K562 (cell line): ENCODE measurements at regions not wholly inside any gene's neighbourhood (a gene's known extent, or its start where the extent isn't known, plus 50 kb on each side); places are given as distances from the start of the nearest gene placed in this dataset.

ENCODE experiments used
- ATAC-seq: fragments of 200-7000 bp; cut with Tn5 transposase; 3 replicates; pipeline ENCODE4 v1.9.1; 2020; ENCODE audit warnings: moderate library complexity
- BruUV-seq: library from RNA; stranded (reverse); fragments of 400-500 nt; replicated peaks from 2 replicates; lab custom pipeline; 2021; lab: Mats Ljungman, UMichigan
- CTCF ChIA-PET: fragments of 300-600 bp; formaldehyde crosslinking; extraction: SDS; loops from one replicate; lab custom pipeline; 2021; ENCODE audit warnings: low intra/inter-chr PET ratio; lab: Yijun Ruan, JAX
- POLR2A ChIA-PET: fragments of 300-600, 350-650 bp; sonication (Branson Sonifier 250); formaldehyde crosslinking; extraction: SDS; loops from one replicate; lab custom pipeline; 2021; ENCODE audit warnings: antibody characterized with exemption, inconsistent platforms; lab: Yijun Ruan, JAX
- DNase-seq, 4 experiments: peaks; one replicate each; pipeline versions ENCODE4 v3.0.0 to v3.0.0-alpha.2; 2011 to 2018; ENCODE audit warnings: low spot score in 3 of 4, mixed read lengths in 3 of 4; ENCODE audit errors: extremely low read depth in 1 of 4
- FAIRE-seq: peaks from 2 replicates; lab custom pipeline; 2011; peaks lifted over from hg19 to GRCh38; lab: Jason Lieb, UNC
- H2AFZ ChIP-seq: 2 replicates; pipeline ENCODE4 v1.6.0; 2011; ENCODE audit warnings: low read depth, low read length, control low read depth, inconsistent platforms
- H3K27ac ChIP-seq: fragments of 200-600 bp; 3 replicates; pipeline ENCODE4 v1.8.0; 2011; ENCODE audit warnings: low read depth, mild to moderate bottlenecking, control low read depth, inconsistent platforms, low read length, moderate library complexity, mixed read lengths; ENCODE audit errors: extremely low read depth
- H3K27me3 ChIP-seq, 2 experiments: fragments of 300-600 bp in 1 of 2; 2 replicates in 1 of 2; 3 replicates in 1 of 2; pipeline versions ENCODE4 v1.6.0 to v1.8.0; 2011; ENCODE audit warnings: inconsistent platforms in 2 of 2, low read length in 2 of 2, mild to moderate bottlenecking in 1 of 2, mixed read lengths in 1 of 2, moderate library complexity in 1 of 2; ENCODE audit not compliant: control insufficient read depth in 2 of 2, insufficient read depth in 2 of 2
- H3K36me3 ChIP-seq: fragments of 300-600 bp; 3 replicates; pipeline ENCODE4 v1.8.0; 2011; ENCODE audit warnings: mild to moderate bottlenecking, low read length, inconsistent platforms; ENCODE audit not compliant: control insufficient read depth, insufficient read depth
- H3K4me1 ChIP-seq, 2 experiments: fragments of 200-600 bp in 1 of 2; replicated peaks in 1 of 2; 2 replicates in 1 of 2; 3 replicates in 1 of 2; pipeline versions ENCODE4 v1.5.1 to v1.8.0; 2011; ENCODE audit warnings: inconsistent platforms in 2 of 2, low read length in 2 of 2, mild to moderate bottlenecking in 1 of 2, mixed read lengths in 1 of 2, moderate library complexity in 1 of 2; ENCODE audit not compliant: control insufficient read depth in 2 of 2, insufficient read depth in 2 of 2
- H3K4me2 ChIP-seq: 2 replicates; pipeline ENCODE4 v1.6.1; 2011; ENCODE audit warnings: low read length, control low read depth, inconsistent platforms, mixed read lengths; ENCODE audit not compliant: insufficient read depth
- H3K4me3 ChIP-seq: fragments of 200-600 bp; sonication (generic), shearing (Covaris generic); 2 replicates; pipeline ENCODE4 v1.5.1; 2016; ENCODE audit warnings: control low read depth, inconsistent platforms
- H3K79me2 ChIP-seq: fragments of 200-600 bp; 3 replicates; pipeline ENCODE4 v1.8.0; 2011; ENCODE audit warnings: low read length, inconsistent platforms; ENCODE audit not compliant: control insufficient read depth, insufficient read depth
- H3K9ac ChIP-seq, 2 experiments: 2 replicates each; pipeline versions ENCODE4 v1.6.0 to v1.6.1; 2011; ENCODE audit warnings: low read depth in 2 of 2, low read length in 2 of 2, control low read depth in 1 of 2, inconsistent platforms in 1 of 2, mild to moderate bottlenecking in 1 of 2, mixed read lengths in 1 of 2; ENCODE audit not compliant: insufficient read depth in 1 of 2
- H3K9me1 ChIP-seq: one replicate; pipeline ENCODE4 v1.6.0; 2011; ENCODE audit warnings: inconsistent platforms, mild to moderate bottlenecking, low read length, moderate library complexity; ENCODE audit not compliant: control insufficient read depth, insufficient read depth
- H3K9me3 ChIP-seq: replicated peaks from 2 replicates; pipeline ENCODE4 v1.5.1; 2011; ENCODE audit warnings: low read depth, low read length, inconsistent platforms; ENCODE audit not compliant: control insufficient read depth, insufficient read depth
- H4K20me1 ChIP-seq: replicated peaks from 2 replicates; pipeline ENCODE4 v1.6.1; 2011; ENCODE audit warnings: low read length, inconsistent platforms, mixed read lengths; ENCODE audit not compliant: control insufficient read depth, insufficient read depth
- ARID3A ChIP-seq: IDR thresholded peaks from 2 replicates; pipeline ENCODE4 v1.6.1; 2012; ENCODE audit warnings: low read depth, low read length, improper control_type of control experiment, borderline replicate concordance
- CBFA2T3 ChIP-seq: fragments of 450-650 bp; IDR thresholded peaks from 2 replicates; pipeline ENCODE4 v1.6.1; 2017
- CHD4 ChIP-seq: fragments of 200-600 bp; sonication (generic); IDR thresholded peaks from 3 replicates; pipeline ENCODE4 v1.6.1; 2012; ENCODE audit warnings: low read depth, mild to moderate bottlenecking, mixed read lengths, low read length, inconsistent platforms; ENCODE audit not compliant: insufficient read depth, insufficient replicate concordance, poor library complexity, severe bottlenecking
- DMBX1 ChIP-seq: fragments of 250-450 bp; sonication (Bioruptor Pico); IDR thresholded peaks from 2 replicates; pipeline ENCODE4 v1.8.0; 2022; ENCODE audit warnings: inconsistent platforms, mild to moderate bottlenecking, moderate library complexity, borderline replicate concordance
- ETS2 ChIP-seq: IDR thresholded peaks from 2 replicates; pipeline ENCODE4 v1.6.1; 2016; ENCODE audit warnings: borderline replicate concordance, missing genetic modification characterization, mild to moderate bottlenecking, moderate library complexity, missing compliant biosample characterization; ENCODE audit not compliant: poor library complexity, severe bottlenecking
- ETV1 ChIP-seq: fragments of 450-650 bp; conservative IDR thresholded peaks from 2 replicates; pipeline ENCODE4 v1.6.1; 2016; ENCODE audit warnings: missing genetic modification characterization, control low read depth, low read depth, missing compliant biosample characterization
- HDAC1 ChIP-seq, 2 experiments: fragments of 450-650 bp; IDR thresholded peaks; 2 replicates each; pipeline ENCODE4 v1.6.1; 2016 to 2017; ENCODE audit warnings: inconsistent platforms in 1 of 2, mild to moderate bottlenecking in 1 of 2, moderate library complexity in 1 of 2
- KAT7 ChIP-seq: sonication (generic); formaldehyde crosslinking; IDR thresholded peaks from 2 replicates; pipeline ENCODE4 v1.8.0; 2022; ENCODE audit warnings: missing genetic modification reagents, mild to moderate bottlenecking, borderline replicate concordance
- NR0B1 ChIP-seq: fragments of 450-650 bp; IDR thresholded peaks from one replicate; pipeline ENCODE4 v1.6.1; 2018; ENCODE audit warnings: mild to moderate bottlenecking, moderate library complexity; ENCODE audit not compliant: partially characterized antibody
- PRMT5 ChIP-seq: sonication (generic); formaldehyde crosslinking; IDR thresholded peaks from 2 replicates; pipeline ENCODE4 v1.5.0; 2020; ENCODE audit warnings: missing genetic modification reagents
- RNF219 ChIP-seq: fragments of 250-450 bp; sonication (Bioruptor Pico); IDR thresholded peaks from 2 replicates; pipeline ENCODE4 v1.5.0; 2022; ENCODE audit warnings: mild to moderate bottlenecking
- SNAPC5 ChIP-seq: fragments of 250-450 bp; sonication (Bioruptor Pico); IDR thresholded peaks from 2 replicates; pipeline ENCODE4 v1.8.0; 2021; ENCODE audit warnings: moderate library complexity, mild to moderate bottlenecking, inconsistent platforms
- STAT5A ChIP-seq: IDR thresholded peaks from 2 replicates; pipeline ENCODE4 v1.6.1; 2012; ENCODE audit warnings: low read length, inconsistent platforms, borderline replicate concordance
- XRCC5 ChIP-seq: fragments of 200-400 bp; formaldehyde crosslinking; IDR thresholded peaks from 2 replicates; pipeline ENCODE4 v1.6.1; 2017; ENCODE audit warnings: low read depth, mild to moderate bottlenecking, low read length
- ZBTB43 ChIP-seq: sonication (generic); formaldehyde crosslinking; IDR thresholded peaks from 2 replicates; pipeline ENCODE4 v1.8.0; 2023; ENCODE audit warnings: mild to moderate bottlenecking, missing genetic modification reagents
- ZC3H4 ChIP-seq: sonication (generic); formaldehyde crosslinking; IDR thresholded peaks from 2 replicates; pipeline ENCODE4 v1.9.0; 2021; ENCODE audit warnings: missing genetic modification reagents, borderline replicate concordance
- WGBS: fragments of 100-300 bp; shearing (Covaris generic); methylation state at CpG from one replicate; pipeline ENCODE4 v1.1.6; 2016; ENCODE audit warnings: low coverage, mixed read lengths; ENCODE audit not compliant: insufficient coverage; ENCODE audit errors: missing lambda C conversion rate; 5-methylcytosine and 5-hydroxymethylcytosine counted together
- in situ Hi-C: fragments of 300-500 bp; cut with MboI; formaldehyde crosslinking; loops from 4 replicates; pipeline ENCODE4 v1.15.0; 2018; ENCODE audit warnings: inconsistent platforms, mixed read lengths
- intact Hi-C: fragments of 100-400 bp; cut with micrococcal nuclease; formaldehyde crosslinking; loops from 2 replicates; pipeline ENCODE4 v1.14.2; 2022

GRCh38 chr7:46202379-46202778 lies 281.3 kb upstream of the IGFBP3 start (continued):
- TF ChIP-seq HDAC1 (IDR thresholded peaks at IDR 0.05) (no peak), CBFA2T3 (no peak), ZC3H4 (no peak), RNF219 (no peak), DMBX1 (CRISPR knock-in tag) (no peak), CHD4 (no peak), ETV1 (tag) (no peak), KAT7 (no peak)

GRCh38 chr7:46201961-46202360 lies 280.9 kb upstream of the IGFBP3 start:
- Histone ChIP-seq H3K4me2 (no peak overlapping the region), H2AFZ (no peak overlapping the region), H3K36me3 (no peaks in the 10 kb centered on the region), H3K27ac (no peak overlapping the region), H3K27me3 (no peaks in the 10 kb centered on the region), H4K20me1 (no peaks in the 10 kb centered on the region), H3K4me1 (no peaks in the 10 kb centered on the region), H3K9me3 (no peaks in the 10 kb centered on the region), H3K4me3 (no peak overlapping the region), H3K9me1 (no peaks in the 10 kb centered on the region), H3K79me2 (no peaks in the 10 kb centered on the region), H3K9ac (no peak overlapping the region)
- POLR2A ChIA-PET, result no interaction called here
- CTCF ChIA-PET, result no interaction called here
- DNase-seq, result no peak
- no peak for FAIRE-seq
- intact Hi-C loops, result no loop called here
- no peak for ATAC-seq
- in situ Hi-C loops, result no loop called here
- WGBS, result 0% methylated on average over 4 of the region's 4 CpGs
- BruUV-seq, result no TSS peak
- TF ChIP-seq STAT5A, result no peak
- no peak for TF ChIP-seq NR0B1
- no peak for TF ChIP-seq PRMT5 (CRISPR knock-in tag)
- TF ChIP-seq ARID3A, result no peak
- no peak for TF ChIP-seq XRCC5
- no peak for TF ChIP-seq HDAC1 (IDR thresholded peaks at IDR 0.05)
- TF ChIP-seq ZBTB43 (CRISPR knock-in tag), result no peak
- no peak for TF ChIP-seq ETS2 (tag)
- TF ChIP-seq SNAPC5 (CRISPR knock-in tag), result no peak
